ENCODE measurements at regions not wholly inside any gene's neighbourhood (a gene's known extent, or its start where the extent isn't known, plus 50 kb on each side); places are given as distances from the start of the nearest gene placed in this dataset.
"Not testable (repeated sequence)": the region's sequence is repeated elsewhere in the genome, so short reads cannot be mapped to it uniquely, and the experiment has no call there.

- DNase-seq, result no peak
Measured at GRCh38 chr22:23393721-23394320, 186.3 kb downstream of the IGLL1 start.

DNA sequence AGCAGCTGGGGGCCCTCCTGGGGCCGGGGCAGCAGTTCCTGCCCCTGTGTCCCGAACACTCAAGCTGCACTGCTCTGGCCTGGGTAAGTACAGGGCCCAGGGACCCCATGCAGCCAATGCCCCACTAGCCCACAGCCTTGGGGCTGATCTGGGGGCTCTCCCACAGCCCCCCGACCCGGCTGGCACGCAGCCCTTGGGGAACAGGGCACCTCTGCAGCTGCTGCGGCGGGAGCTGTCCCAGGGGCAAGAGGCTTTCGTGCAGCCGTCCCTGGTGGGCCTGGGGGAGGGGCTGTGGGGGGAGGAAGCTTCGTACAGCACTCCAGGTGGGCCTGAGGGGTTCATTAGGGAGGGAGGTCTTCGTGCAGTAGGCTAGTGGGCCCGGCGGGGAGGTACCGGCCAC, 186.9 kb downstream of the IGLL1 start:
- DNase-seq, result not testable (repeated sequence)

GRCh38 chr22:23392420-23393121, 187.5 kb downstream of the IGLL1 start:
- DNase-seq, result no peak

DNA sequence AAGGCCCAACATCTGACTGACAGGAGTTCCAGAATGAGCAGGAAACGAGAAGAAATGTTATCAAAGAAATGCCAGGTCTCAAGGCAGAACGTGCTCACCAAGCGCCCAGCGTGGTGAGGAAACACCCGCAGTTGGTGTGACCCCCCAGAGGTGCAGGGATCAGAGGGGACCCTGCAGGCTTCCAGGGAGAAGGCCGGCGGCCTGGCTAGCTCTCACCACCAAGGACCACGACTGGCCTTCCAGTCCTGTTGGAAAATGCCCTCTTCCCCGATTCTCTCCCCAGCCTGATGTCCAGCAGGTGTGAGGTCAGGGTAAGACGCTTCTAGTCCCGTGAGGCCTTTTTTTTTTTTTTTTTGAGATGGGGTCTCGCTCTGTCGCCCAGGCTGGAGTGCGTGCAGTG, 189.1 kb downstream of the IGLL1 start:
- DNase-seq, result no peak

- DNase-seq, result no peak
Measured at GRCh38 chr22:23389271-23390071, 190.6 kb downstream of the IGLL1 start.

DNA sequence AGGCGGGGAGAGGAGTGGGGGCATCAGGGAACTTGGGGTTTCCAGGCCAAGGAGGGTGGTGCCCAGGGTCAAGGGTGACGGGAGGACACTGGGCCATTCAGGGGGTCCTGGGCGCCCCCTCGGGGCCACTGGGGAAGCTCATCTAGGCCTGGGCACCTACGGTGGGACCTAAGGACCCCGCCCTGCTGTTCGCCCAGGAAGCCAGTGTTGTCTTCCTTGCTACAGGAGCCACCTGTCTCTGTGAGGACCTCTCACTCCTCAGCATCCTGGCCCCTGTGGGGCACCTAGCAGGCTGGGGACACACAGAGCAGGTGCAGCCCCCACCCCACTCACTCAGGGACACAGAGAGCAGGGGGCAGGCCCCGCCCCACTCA, 191.6 kb downstream of the IGLL1 start:
- no peak for DNase-seq

- DNase-seq, result no peak
Measured at GRCh38 chr22:23387827-23388516, 192.1 kb downstream of the IGLL1 start.

GRCh38 chr22:23386822-23387580, 193.1 kb downstream of the IGLL1 start:
- no peak for DNase-seq

GRCh38 chr22:23385678-23386631, 194.1 kb downstream of the IGLL1 start:
- peak; percentile 18 for DNase-seq

GRCh38 chr22:23384923-23385677, 195.0 kb downstream of the IGLL1 start:
- DNase-seq, result no peak

DNA sequence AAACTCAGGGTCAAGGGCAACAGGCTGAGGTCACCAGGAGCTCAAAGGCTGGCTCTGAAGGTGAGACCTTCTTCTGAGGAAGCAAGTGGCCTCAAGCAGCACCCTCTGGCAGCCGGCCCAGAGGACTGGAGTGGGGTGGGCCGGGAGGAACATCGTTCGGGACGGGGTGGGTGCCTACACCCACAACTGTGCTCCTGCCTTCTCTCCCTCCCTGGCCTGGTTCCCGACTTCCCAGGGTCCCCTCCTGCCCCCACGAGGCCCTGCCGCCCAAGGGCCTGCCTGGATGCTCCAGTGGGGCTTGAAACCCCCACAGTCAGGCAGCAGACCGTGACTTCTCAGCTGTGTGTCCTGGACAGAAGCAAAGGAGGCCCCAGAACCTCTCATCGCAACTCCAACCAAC, 195.7 kb downstream of the IGLL1 start:
- DNase-seq, result no peak

DNA sequence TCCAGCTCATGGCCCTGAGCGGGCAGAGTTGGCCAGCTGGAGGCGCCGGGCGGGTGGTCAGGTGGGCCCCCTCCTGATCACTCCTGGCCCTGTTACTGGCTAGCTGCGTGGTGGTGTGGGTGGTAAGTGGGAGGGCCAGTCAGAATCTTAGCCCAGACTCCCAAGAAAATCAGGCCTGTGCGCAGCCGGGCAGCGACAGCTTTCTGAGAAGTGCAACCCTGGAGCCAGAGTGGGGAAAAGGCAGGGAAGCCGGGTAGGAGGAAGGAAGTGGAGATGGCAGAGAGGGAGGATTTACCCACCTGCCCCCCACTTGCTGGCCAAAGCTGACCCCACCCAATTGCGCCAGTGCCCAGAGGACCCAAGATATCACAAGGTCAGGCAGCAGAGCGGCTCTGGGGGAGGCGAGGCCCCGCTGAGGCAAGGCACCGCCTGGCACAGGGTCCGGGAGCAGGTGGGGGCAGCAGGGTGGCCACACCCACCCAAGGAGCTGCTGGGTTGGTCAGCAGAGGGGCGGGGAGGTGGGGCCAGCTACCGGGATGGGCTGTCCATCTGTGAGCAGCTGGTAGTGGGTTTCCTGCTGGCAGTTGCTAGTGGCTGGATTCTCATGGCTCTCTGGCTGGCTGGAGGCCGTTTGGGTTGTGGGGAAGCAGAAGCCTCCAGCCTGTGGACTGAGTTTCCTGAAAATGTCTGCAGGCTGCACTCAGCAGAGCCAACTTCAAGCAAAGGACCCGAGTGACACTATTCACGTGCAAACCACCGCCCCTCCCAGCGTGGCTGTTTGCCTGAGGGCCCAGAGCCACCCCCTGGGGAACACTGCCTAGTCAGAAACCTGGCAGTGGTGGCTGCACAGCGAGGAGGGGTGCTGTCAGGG, 196.4 kb downstream of the IGLL1 start:
- no peak for DNase-seq

DNA sequence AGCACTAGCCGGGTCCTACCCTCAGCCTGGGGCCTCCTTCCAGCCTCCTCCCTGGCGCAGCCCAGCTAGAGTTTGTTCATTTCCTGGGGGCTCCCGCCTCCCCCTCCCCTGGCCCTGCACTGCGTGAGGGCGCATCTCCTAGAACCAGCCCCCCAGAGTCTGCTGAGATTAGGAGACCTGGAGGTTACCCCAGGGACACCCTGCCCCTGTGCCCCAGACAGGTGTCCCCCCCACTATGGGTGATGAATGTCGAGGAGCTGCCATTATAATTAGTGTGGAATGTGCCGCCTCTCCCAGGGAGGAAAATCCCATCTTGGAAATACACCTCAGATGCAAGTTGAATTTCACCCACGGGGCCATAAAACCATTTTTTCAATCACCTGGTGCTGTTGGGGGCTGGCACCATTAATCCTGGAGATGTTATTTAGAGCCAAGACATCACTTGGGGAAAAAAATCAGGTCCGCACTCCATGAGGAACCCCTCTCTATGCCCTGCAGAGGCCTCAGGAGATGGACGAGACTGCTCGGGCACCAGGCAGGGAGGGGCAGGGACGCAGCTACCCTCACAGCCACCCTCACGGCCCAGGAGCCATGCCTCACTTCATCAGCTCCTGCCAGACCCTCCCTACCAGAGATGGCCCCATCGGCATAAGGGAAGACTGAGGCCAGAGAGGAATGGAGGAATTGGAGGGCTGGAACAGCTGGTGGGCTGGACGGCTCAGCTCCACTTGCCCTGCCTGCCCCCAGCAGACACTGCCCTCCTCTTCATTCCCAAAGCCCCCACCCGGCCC, 197.5 kb downstream of the IGLL1 start:
- no peak for DNase-seq

- DNase-seq, result no peak
Measured at GRCh38 chr22:23381661-23382427, 198.2 kb downstream of the IGLL1 start.

DNA sequence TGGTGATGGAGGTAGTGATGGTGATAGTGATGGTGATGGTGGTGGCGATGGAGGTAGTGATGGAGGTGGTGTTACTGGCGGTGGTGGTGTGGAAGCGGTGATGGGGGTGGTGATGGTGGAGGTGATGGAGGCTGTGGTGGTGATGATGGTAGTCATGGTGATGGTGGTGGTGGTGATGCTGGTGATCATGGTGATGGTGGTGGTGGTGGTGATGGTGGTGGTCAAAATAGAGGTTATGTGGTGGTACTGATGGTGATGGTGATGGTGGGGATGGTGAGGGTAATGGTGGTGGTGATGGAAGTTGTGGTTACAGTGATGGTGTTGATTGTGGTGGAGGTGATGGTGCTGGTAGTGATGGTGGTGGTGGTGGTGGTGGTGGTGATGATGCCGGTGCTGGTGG, 199.2 kb downstream of the IGLL1 start:
- no peak for DNase-seq

GRCh38 chr22:23380230-23380573, 199.9 kb downstream of the IGLL1 start:
- DNase-seq, result no peak

- not testable (repeated sequence) for DNase-seq
Measured at GRCh38 chr22:23379540-23380229, 199.4 kb downstream of the BCR start.

- no peak for DNase-seq
Measured at GRCh38 chr22:23377767-23378166, 197.5 kb downstream of the BCR start.

Measured in DMS 273 treated with DMSO at 0.1 percent for 48 hours (cell line).